ENCODE measurements at regions not wholly inside any gene's neighbourhood (a gene's known extent, or its start where the extent isn't known, plus 50 kb on each side); places are given as distances from the start of the nearest gene placed in this dataset.
A peak's percentile ranks its signal among the peaks of the same experiment; 100 is the strongest.
"Not testable (repeated sequence)": the region's sequence is repeated elsewhere in the genome, so short reads cannot be mapped to it uniquely, and the experiment has no call there.

- DNase-seq (ENCODE audit: low spot score): peak; percentile 10
Measured at GRCh38 chr1:143905214-143906179, 66.3 kb downstream of the FAM72C start.

DNA sequence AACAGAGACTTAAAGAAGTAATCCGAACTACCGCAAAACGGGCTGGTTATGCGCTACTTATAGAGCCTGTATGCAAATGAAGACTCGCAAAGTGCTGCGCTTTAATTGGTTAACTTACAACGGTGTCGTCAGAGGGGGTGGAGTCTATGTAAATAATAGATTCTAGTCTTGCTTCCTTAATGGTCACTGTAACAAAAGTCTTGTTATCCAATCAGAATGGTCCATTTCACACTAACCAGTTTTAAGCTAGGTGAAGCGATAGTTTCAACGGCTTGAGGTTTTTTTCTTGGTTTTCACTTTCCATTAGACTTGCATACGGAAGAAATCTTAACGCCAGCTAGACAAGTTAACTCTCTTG is 67.2 kb downstream of the FAM72C start:
- DNase-seq (ENCODE audit: low spot score): not testable (repeated sequence)

GRCh38 chr1:143903899-143904621 is 67.7 kb downstream of the FAM72C start:
- DNase-seq (ENCODE audit: low spot score): peak; percentile 15

GRCh38 chr1:143896377-143896776 is 75.4 kb downstream of the FAM72C start:
- not testable (repeated sequence) for DNase-seq (ENCODE audit: low spot score)

- peak; percentile 21 for DNase-seq (ENCODE audit: low spot score)
Measured at GRCh38 chr1:143884932-143885574, 86.7 kb downstream of the FAM72C start.

GRCh38 chr1:143884532-143884931 is 87.3 kb downstream of the FAM72C start:
- DNase-seq (ENCODE audit: low spot score): not testable (repeated sequence)

DNA sequence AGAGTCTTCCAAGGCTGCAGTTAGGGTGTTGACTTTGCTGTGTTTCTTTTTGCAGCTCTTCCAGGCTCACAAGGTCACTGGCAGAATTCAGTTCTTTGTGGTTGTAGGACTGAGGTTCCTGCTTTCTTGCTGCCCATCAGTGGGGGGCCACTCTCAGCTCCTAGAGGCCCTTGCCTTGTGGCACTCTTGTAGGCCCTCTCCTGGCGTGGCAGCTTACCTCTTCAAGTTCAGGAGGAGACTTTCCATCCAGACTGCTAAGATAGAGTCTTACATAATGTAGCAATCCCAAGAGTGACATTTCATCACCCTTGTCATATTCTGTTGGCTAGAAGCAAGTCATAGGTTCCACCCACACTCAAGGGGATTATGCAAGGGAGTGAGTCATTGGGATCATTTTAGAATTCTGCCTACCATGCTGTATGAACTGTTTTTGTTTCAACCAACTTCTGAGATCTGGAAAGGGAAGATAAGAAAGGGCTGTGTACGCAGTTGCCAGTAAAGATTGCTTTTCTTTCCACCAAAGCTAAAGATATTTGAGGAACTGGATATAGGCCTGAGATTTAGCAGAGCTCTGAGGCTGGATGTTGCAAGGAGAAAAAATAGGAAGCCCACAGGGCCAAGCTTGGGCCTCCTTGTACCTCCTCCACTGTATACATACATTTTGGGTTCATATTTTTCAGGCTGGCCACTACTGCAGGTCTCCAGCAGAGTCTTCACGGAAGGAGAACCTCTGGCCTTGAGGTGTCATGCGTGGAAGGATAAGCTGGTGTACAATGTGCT is 91.8 kb downstream of the FAM72C start:
- DNase-seq (ENCODE audit: low spot score): not testable (repeated sequence)

DNA sequence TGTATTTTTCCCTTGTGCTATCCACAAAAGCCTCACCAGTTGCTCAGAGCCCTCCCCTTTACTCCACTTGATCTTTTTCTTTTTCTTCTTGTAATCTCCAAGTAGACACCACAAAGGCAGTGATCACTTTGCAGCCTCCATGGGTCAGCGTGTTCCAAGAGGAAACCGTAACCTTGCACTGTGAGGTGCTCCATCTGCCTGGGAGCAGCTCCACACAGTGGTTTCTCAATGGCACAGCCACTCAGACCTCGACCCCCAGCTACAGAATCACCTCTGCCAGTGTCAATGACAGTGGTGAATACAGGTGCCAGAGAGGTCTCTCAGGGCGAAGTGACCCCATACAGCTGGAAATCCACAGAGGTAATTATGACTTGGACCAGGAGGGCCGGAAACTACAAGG is 95.8 kb downstream of the FAM72C start:
- DNase-seq (ENCODE audit: low spot score): not testable (repeated sequence)

GRCh38 chr1:143874625-143875024 is 97.2 kb downstream of the FAM72C start:
- not testable (repeated sequence) for DNase-seq (ENCODE audit: low spot score)

DNA sequence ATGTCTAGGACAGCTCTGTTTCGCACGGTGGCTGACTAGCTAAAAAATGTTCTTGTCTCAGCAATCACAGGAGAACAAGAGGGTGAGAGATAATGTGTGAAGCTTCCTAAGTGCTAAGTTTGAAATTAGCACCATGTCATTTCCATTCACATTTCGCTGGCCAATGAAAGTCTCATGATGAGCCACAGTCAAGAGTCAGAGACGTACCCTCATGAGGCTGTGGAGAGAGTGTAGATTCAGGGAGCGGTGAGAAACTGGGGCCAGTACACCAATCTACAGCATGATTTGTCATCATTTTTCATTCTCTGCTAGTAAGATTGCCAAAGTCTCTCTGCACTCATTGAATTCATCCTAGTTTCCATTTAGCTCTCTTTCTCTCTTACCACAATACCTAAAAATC is 98.1 kb downstream of the FAM72C start:
- DNase-seq (ENCODE audit: low spot score): not testable (repeated sequence)

- not testable (repeated sequence) for DNase-seq (ENCODE audit: low spot score)
Measured at GRCh38 chr1:143870388-143870787, 101.4 kb downstream of the FAM72C start.

DNA sequence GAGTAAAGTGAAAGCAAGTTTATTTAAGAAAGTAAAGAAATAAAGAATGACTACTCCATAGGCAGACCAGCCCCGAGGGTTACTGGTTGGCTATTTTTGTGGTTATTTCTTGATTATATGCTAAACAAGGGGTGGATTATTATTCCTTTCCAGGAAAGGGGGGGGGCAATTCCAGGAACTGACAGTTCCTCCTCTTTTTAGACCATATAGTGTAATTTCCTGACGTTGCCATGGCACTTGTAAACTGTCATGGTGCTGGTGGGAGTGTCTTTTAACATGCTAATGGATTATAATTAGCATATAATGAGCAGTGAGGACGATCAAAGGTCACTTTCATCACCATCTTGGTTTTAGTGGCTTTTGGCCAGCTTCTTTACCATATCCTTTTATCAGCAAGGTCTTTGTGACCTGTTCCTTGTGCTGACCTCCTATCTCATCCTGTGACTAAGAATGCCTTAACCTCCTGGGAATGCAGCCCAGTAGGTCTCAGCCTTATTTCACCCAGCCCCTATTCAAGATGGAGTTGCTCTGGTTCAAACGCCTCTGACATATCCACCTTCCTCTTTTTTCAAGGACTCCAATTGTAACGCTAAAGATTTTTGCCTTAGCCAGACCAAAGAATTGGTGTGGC is 104.1 kb downstream of the FAM72C start:
- not testable (repeated sequence) for DNase-seq (ENCODE audit: low spot score)

DNA sequence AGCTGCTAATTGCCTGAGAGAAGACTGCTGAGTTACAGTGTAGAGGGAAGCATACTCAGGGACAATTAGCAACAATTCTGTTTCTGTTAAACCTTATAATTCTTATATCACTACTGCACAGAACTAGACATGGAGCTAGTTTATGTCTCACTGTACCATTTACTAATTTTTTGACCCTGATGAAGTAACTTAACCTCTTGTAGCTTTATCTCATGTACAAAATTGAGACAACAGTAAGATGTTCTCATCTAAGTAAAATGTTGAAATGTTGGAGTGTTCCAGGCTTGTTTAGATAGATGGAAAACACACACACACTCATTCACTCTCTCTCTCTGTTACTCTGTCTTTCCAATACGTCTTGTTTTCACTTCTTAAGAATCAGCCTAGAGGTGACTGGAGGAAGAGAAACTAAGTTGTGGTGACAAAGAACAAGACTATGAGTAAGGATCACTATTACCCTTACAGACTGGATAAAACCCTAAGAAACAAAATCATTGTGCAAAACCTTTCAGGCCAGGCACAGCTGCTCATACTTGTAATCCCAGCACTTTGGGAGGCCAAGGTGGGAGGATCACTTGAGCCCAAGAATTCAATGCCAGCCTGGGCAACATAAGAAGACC is 107.8 kb downstream of the FAM72C start:
- DNase-seq (ENCODE audit: low spot score): not testable (repeated sequence)

- not testable (repeated sequence) for DNase-seq (ENCODE audit: low spot score)
Measured at GRCh38 chr1:143862722-143863121, 109.1 kb downstream of the FAM72C start.

DNA sequence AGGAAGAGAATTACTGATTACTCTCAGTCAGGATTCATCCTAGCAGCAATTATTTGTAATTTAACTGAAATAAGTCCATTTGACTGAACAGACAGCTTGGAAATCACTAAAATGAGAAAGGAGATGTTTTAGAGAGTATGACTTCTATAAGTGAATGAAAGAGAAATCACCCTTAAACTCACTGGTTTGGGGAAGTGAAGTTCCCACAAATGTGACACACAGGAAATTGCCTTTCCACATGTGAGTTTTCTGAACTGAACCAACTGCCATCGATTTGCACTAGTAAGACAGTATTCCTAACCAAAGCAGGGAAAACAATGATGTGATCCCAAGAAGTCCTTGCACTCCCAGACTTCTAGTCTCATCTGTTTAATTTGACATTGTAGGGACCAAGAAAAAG is 110.5 kb downstream of the FAM72C start:
- DNase-seq (ENCODE audit: low spot score): not testable (repeated sequence)

GRCh38 chr1:143855867-143856266 is 115.9 kb downstream of the FAM72C start:
- DNase-seq (ENCODE audit: low spot score): not testable (repeated sequence)

- DNase-seq (ENCODE audit: low spot score): not testable (repeated sequence)
Measured at GRCh38 chr1:143854069-143854468, 117.7 kb downstream of the FAM72C start.

GRCh38 chr1:143850637-143851036 is 121.1 kb downstream of the FAM72C start:
- DNase-seq (ENCODE audit: low spot score): not testable (repeated sequence)

DNA sequence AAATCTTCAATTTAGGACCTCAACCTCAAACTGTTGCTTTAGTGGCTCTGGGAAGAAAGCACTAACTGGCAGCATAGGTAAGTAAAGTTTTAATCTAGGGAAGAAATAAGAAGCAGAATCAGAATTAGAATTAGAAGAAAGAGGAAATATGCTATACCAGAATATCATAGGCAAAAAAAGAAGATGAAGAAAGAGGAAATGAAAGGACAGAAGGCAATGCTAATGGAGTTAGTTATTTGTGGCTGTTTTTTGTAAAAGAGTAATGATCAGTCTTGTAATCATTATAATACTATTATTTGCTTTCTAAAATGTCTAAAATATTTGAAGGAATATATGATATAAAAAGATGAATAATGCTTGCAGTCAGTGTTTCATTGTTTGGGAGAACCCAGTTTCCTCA is 122.9 kb downstream of the FAM72C start:
- DNase-seq (ENCODE audit: low spot score): not testable (repeated sequence)

DNA sequence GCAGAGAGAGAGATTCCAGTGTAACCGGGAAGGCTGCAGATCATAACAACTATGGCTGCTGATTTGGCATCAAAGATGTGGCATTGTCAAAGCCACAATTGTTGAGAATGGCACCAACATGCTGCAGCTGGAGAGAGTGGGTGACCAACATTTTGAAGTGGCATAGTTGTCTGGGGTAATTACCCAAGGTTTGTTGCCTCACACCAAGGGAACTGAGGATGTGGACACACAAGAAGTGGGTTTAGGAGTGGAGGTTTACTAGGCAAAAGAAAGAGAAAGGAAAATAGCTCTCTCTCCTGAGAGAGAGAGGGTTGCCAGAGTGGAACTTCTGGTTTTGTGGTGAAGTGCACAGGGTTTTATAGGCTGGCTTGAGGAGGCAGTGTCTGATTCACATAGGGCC is 126.6 kb downstream of the FAM72C start:
- not testable (repeated sequence) for DNase-seq (ENCODE audit: low spot score)

- DNase-seq (ENCODE audit: low spot score): not testable (repeated sequence)
Measured at GRCh38 chr1:143842058-143842457, 129.7 kb downstream of the FAM72C start.

Data from Ammon's horn (tissue), 1 donor.